Stimulated activated CD8-positive, alpha-beta memory T cell treated with anti-CD3 and anti-CD28 coated beads, Interleukin-7, amount 100 ng/mL, for 48 hours (primary cell): ENCODE measurements at regions not wholly inside any gene's neighbourhood (a gene's known extent, or its start where the extent isn't known, plus 50 kb on each side); places are given as distances from the start of the nearest gene placed in this dataset.
"Not testable (repeated sequence)": the region's sequence is repeated elsewhere in the genome, so short reads cannot be mapped to it uniquely, and the experiment has no call there.

Experiments
- DNase-seq, 2 donors: peaks; one replicate each; pipeline ENCODE4 v3.0.0-alpha.2; 2020; ENCODE audit warnings: low read depth in 1 of 2; ENCODE audit errors: extremely low read depth in 1 of 2

- no peak for DNase-seq
These were observed 229.6 kb upstream of the ZNF217 start for GRCh38 chr20:53823121-53823764.

GRCh38 chr20:53822534-53822933 is 228.9 kb upstream of the ZNF217 start:
- no peak for DNase-seq

GRCh38 chr20:53819973-53820451 is 226.4 kb upstream of the ZNF217 start:
- DNase-seq: no peak

GRCh38 chr20:53818457-53819177 is 225.0 kb upstream of the ZNF217 start:
- DNase-seq: no peak

- not testable (repeated sequence) for DNase-seq
These were observed 223.9 kb upstream of the ZNF217 start for GRCh38 chr20:53817513-53817912.

GRCh38 chr20:53816872-53817398 is 223.3 kb upstream of the ZNF217 start:
- DNase-seq: no peak

GRCh38 chr20:53815509-53815908 is 221.9 kb upstream of the ZNF217 start:
- no peak for DNase-seq

- no peak for DNase-seq
These were observed 220.4 kb upstream of the ZNF217 start for GRCh38 chr20:53814060-53814459.

- DNase-seq: no peak
These were observed 220.0 kb upstream of the ZNF217 start for GRCh38 chr20:53813636-53814035.

GRCh38 chr20:53811577-53811976 is 217.9 kb upstream of the ZNF217 start:
- no peak for DNase-seq

- no peak for DNase-seq
These were observed 217.2 kb upstream of the ZNF217 start for GRCh38 chr20:53810661-53811355.

- DNase-seq: no peak
These were observed 216.2 kb upstream of the ZNF217 start for GRCh38 chr20:53809728-53810365.

- DNase-seq: no peak
These were observed 215.6 kb upstream of the ZNF217 start for GRCh38 chr20:53809217-53809616.

- DNase-seq: no peak
These were observed 215.1 kb upstream of the ZNF217 start for GRCh38 chr20:53808733-53809132.

- not testable (repeated sequence) for DNase-seq
These were observed 214.7 kb upstream of the ZNF217 start for GRCh38 chr20:53808302-53808701.

- no peak for DNase-seq
These were observed 213.2 kb upstream of the ZNF217 start for GRCh38 chr20:53806683-53807401.

GRCh38 chr20:53805895-53806384 is 212.3 kb upstream of the ZNF217 start:
- DNase-seq: no peak

- DNase-seq: no peak
These were observed 211.6 kb upstream of the ZNF217 start for GRCh38 chr20:53804920-53805894.

- DNase-seq: not testable (repeated sequence)
These were observed 210.7 kb upstream of the ZNF217 start for GRCh38 chr20:53804308-53804707.
